ENCODE measurements at regions not wholly inside any gene's neighbourhood (a gene's known extent, or its start where the extent isn't known, plus 50 kb on each side); places are given as distances from the start of the nearest gene placed in this dataset.

GRCh38 chr4:57412259-57413054 lies 302.3 kb upstream of the IGFBP7 start:
- no peaks in the 10 kb centered on the region for H3F3A ChIP-seq (replicated peaks; ENCODE audit: low read depth)
- no peak for TF ChIP-seq STAT1 (IDR thresholded peaks at IDR 0.05; ENCODE audit: unreplicated experiment)
- TF ChIP-seq ETS1 (IDR thresholded peaks at IDR 0.05), result no peak
- no peak for TF ChIP-seq EZH2phosphoT487 (IDR thresholded peaks at IDR 0.05; ENCODE audit: unreplicated experiment)
- no peak for TF ChIP-seq EZH2 (IDR thresholded peaks at IDR 0.05; ENCODE audit: low read depth, unreplicated experiment)
- TF ChIP-seq CREB1 (CRISPR knock-in tag; IDR thresholded peaks at IDR 0.05; ENCODE audit: low read depth), result no peak
- TF ChIP-seq POLR2AphosphoS5 (IDR thresholded peaks at IDR 0.05; ENCODE audit: low read depth), result no peak
- TF ChIP-seq NANOG (IDR thresholded peaks at IDR 0.05; ENCODE audit: borderline replicate concordance), result no peak
- TF ChIP-seq JUNB (IDR thresholded peaks at IDR 0.05; ENCODE audit: unreplicated experiment), result no peak
- TF ChIP-seq CTCF (conservative IDR thresholded peaks at IDR 0.05; ENCODE audit: low read depth in 2 of 2), result no peak
- no peak for TF ChIP-seq ZNF331 (CRISPR knock-in tag; IDR thresholded peaks at IDR 0.05; ENCODE audit: low read depth)
- TF ChIP-seq REST (IDR thresholded peaks at IDR 0.05; ENCODE audit: unreplicated experiment), result no peak
- no peaks in the 10 kb centered on the region for H4K20me1 ChIP-seq (replicated peaks; ENCODE audit: insufficient read depth)
- DNase-seq (ENCODE audit: low spot score) (no peak), ATAC-seq (no peak)
- Mint-ChIP-seq H3K36me3 (ENCODE audit: low read depth) (no peaks in the 10 kb centered on the region), H3K4me3 (no peak overlapping the region), H3K9me3 (no peaks in the 10 kb centered on the region), H3K27ac (no peak overlapping the region), H3K27me3 (ENCODE audit: insufficient read depth, low read depth, poor library complexity) (no peaks in the 10 kb centered on the region), H3K4me1 (no peaks in the 10 kb centered on the region)
- no peaks in the 10 kb centered on the region for H3K36me3 ChIP-seq (ENCODE audit: insufficient read depth)
- H3K4me3 ChIP-seq, result no peak overlapping the region
- no peaks in the 10 kb centered on the region for H3K4me1 ChIP-seq (ENCODE audit: insufficient read depth)
- no peaks in the 10 kb centered on the region for H3K79me2 ChIP-seq (replicated peaks; ENCODE audit: insufficient read depth)
- no peaks in the 10 kb centered on the region; the same call in 1 of the 2 replicates for H3K9me2 ChIP-seq (ENCODE audit: insufficient read depth)
- no peak overlapping the region for H2AFZ ChIP-seq
- no peak overlapping the region for H3K4me2 ChIP-seq
- no peaks in the 10 kb centered on the region for H3K27me3 ChIP-seq (ENCODE audit: insufficient read depth)
- H3K27ac ChIP-seq (ENCODE audit: low read depth), result no peak overlapping the region

Data from GM23338 (cell line).